Panc1 (cell line): ENCODE measurements at regions not wholly inside any gene's neighbourhood (a gene's known extent, or its start where the extent isn't known, plus 50 kb on each side); places are given as distances from the start of the nearest gene placed in this dataset.

ENCODE experiments used
- ATAC-seq: fragments of 200-7000 bp; cut with Tn5 transposase; 2 replicates; pipeline ENCODE4 v1.9.1; 2020; ENCODE audit warnings: mild to moderate bottlenecking, moderate library complexity
- BruUV-seq: library from RNA; stranded (reverse); fragments of 400-500 nt; replicated peaks from 2 replicates; lab custom pipeline; 2021; lab: Mats Ljungman, UMichigan
- CTCF ChIA-PET: fragments of 300-600 bp; sonication (Branson Sonifier 250); formaldehyde crosslinking; loops from one replicate; lab custom pipeline; 2022; ENCODE audit warnings: antibody characterized with exemption; lab: Charles Lee
- POLR2A ChIA-PET: fragments of 300-600 bp; sonication (Branson Sonifier 250); formaldehyde crosslinking; loops from one replicate; lab custom pipeline; 2022; ENCODE audit warnings: antibody characterized with exemption; lab: Charles Lee
- DNase-seq: peaks from one replicate; pipeline ENCODE4 v3.0.0-alpha.2; 2010; ENCODE audit warnings: low read depth, low spot score
- H3K27ac ChIP-seq: 2 replicates; pipeline ENCODE4 v1.5.1; 2011; ENCODE audit warnings: mild to moderate bottlenecking, low read length, inconsistent platforms
- H3K27me3 ChIP-seq: fragments of 200-500 bp; sonication (Bioruptor generic); 2 replicates; pipeline ENCODE4 v1.6.0; 2014; ENCODE audit warnings: low read length, inconsistent platforms; ENCODE audit not compliant: control insufficient read depth, insufficient read depth
- H3K36me3 ChIP-seq: fragments of 200-500 bp; sonication (Bioruptor generic); 2 replicates; pipeline ENCODE4 v1.5.1; 2014; ENCODE audit warnings: inconsistent platforms, mild to moderate bottlenecking, low read length, moderate library complexity; ENCODE audit not compliant: control insufficient read depth, insufficient read depth
- H3K4me1 ChIP-seq: 2 replicates; pipeline ENCODE4 v1.5.1; 2011; ENCODE audit warnings: inconsistent platforms, mild to moderate bottlenecking, low read length, moderate library complexity; ENCODE audit not compliant: control insufficient read depth, insufficient read depth
- H3K4me3 ChIP-seq, 2 experiments: 2 replicates each; pipeline ENCODE4 v1.5.1; 2011 to 2012; ENCODE audit warnings: low read depth in 2 of 2, low read length in 2 of 2, mild to moderate bottlenecking in 2 of 2, inconsistent platforms in 1 of 2, moderate library complexity in 1 of 2
- H3K9me3 ChIP-seq: fragments of 200-500 bp; sonication (Bioruptor generic); 2 replicates; pipeline ENCODE4 v1.5.1; 2014; ENCODE audit warnings: low read depth, mild to moderate bottlenecking, inconsistent platforms, low read length, moderate library complexity; ENCODE audit not compliant: control insufficient read depth, insufficient read depth
- CTCF ChIP-seq: fragments of 450-650 bp; IDR thresholded peaks from 2 replicates; pipeline ENCODE4 v1.5.1; 2017; ENCODE audit warnings: mild to moderate bottlenecking
- POLR2AphosphoS5 ChIP-seq: IDR thresholded peaks from 2 replicates; pipeline ENCODE4 v1.6.1; 2012; ENCODE audit warnings: mild to moderate bottlenecking, low read depth, low read length, moderate library complexity
- REST ChIP-seq, 2 experiments: IDR thresholded peaks; 2 replicates each; pipeline ENCODE4 v1.6.1; 2011 to 2012; ENCODE audit warnings: low read depth in 2 of 2, control low read depth in 1 of 2, low read length in 1 of 2, mild to moderate bottlenecking in 1 of 2, moderate library complexity in 1 of 2; ENCODE audit not compliant: insufficient read depth in 1 of 2
- SIN3A ChIP-seq: IDR thresholded peaks from 2 replicates; pipeline ENCODE4 v1.6.1; 2012; ENCODE audit warnings: low read depth, mild to moderate bottlenecking, low read length, moderate library complexity, borderline replicate concordance; ENCODE audit not compliant: insufficient read depth
- TCF7L2 ChIP-seq: IDR thresholded peaks from 2 replicates; pipeline ENCODE4 v1.6.1; 2011; ENCODE audit warnings: mild to moderate bottlenecking, low read depth, low read length, inconsistent platforms
- in situ Hi-C: cut with HindIII; loops from 2 replicates; pipeline ENCODE4 v1.10.0; 2016; ENCODE audit warnings: low sequenced_read_pairs, low pct_unique_long_range_greater_than_20kb
- intact Hi-C: fragments of 100-400 bp; cut with micrococcal nuclease; formaldehyde crosslinking; loops from one replicate; pipeline ENCODE4 v1.10.0; 2022; ENCODE audit not compliant: unreplicated experiment

- in situ Hi-C loops (no loop called here), intact Hi-C loops (no loop called here)
- no peak overlapping the region for H3K27ac ChIP-seq
- BruUV-seq = no TSS peak
- DNase-seq (no peak), ATAC-seq (no peak)
- no peak overlapping the region for H3K4me3 ChIP-seq
- POLR2A ChIA-PET = no interaction called here
- TF ChIP-seq SIN3A (no peak), POLR2AphosphoS5 (no peak), CTCF (no peak), REST (IDR thresholded peaks at IDR 0.05; ENCODE audit: insufficient read depth in 1 of 2, low read depth in 2 of 2, low read length in 1 of 2) (no peak), TCF7L2 (no peak)
- H3K27me3 ChIP-seq = peaks cover 7% of the 10 kb centered on the region; the same call in 1 of the 2 replicates
- no peaks in the 10 kb centered on the region for H3K36me3 ChIP-seq
- CTCF ChIA-PET = no interaction called here
- H3K9me3 ChIP-seq = no peaks in the 10 kb centered on the region
- H3K4me1 ChIP-seq = no peaks in the 10 kb centered on the region
These were observed 118.0 kb downstream of the RAB11FIP2 start for GRCh38 chr10:117928741-117929140.

GRCh38 chr10:117929327-117930067 lies 117.2 kb downstream of the RAB11FIP2 start:
- ATAC-seq (no peak), DNase-seq (no peak)
- ChIA-PET POLR2A (no interaction called here), CTCF (no interaction called here)
- Histone ChIP-seq H3K9me3 (no peaks in the 10 kb centered on the region), H3K4me3 (no peak overlapping the region), H3K27ac (no peak overlapping the region), H3K4me1 (no peaks in the 10 kb centered on the region), H3K27me3 (peaks cover 7% of the 10 kb centered on the region; the same call in 1 of the 2 replicates), H3K36me3 (no peaks in the 10 kb centered on the region)
- TF ChIP-seq REST (IDR thresholded peaks at IDR 0.05; ENCODE audit: insufficient read depth in 1 of 2, low read depth in 2 of 2, low read length in 1 of 2) = no peak
- no peak for TF ChIP-seq POLR2AphosphoS5
- no peak for TF ChIP-seq SIN3A
- TF ChIP-seq CTCF = no peak
- no peak for TF ChIP-seq TCF7L2
- intact Hi-C loops (no loop called here), in situ Hi-C loops (no loop called here)
- no TSS peak for BruUV-seq
